Upper lobe of left lung (tissue), 4 donors: ENCODE measurements at regions not wholly inside any gene's neighbourhood (a gene's known extent, or its start where the extent isn't known, plus 50 kb on each side); places are given as distances from the start of the nearest gene placed in this dataset.

ENCODE experiments used
- EP300 ChIP-seq, 4 donors: sonication (generic); formaldehyde crosslinking; IDR thresholded peaks; one replicate each; pipeline ENCODE4 v1.5.1; 2017; ENCODE audit warnings: antibody characterized with exemption in 4 of 4, control low read depth in 2 of 4
- POLR2A ChIP-seq, 4 donors: fragments of 450-650 bp; IDR thresholded peaks; one replicate each; pipeline ENCODE4 v1.5.1; 2016 to 2017; ENCODE audit warnings: antibody characterized with exemption in 4 of 4, mild to moderate bottlenecking in 2 of 4
- POLR2AphosphoS5 ChIP-seq, 2 donors: sonication (generic); formaldehyde crosslinking; IDR thresholded peaks; one replicate each; pipeline ENCODE4 v1.5.1; 2017; ENCODE audit warnings: antibody characterized with exemption in 2 of 2
- TF ChIP-seq, protein P1 (sequence below), 6 experiments: fragments of 450-650 bp in 4 of 6; fragments of 200-600 bp in 2 of 6; sonication (generic) in 2 of 6; IDR thresholded peaks; one replicate each; pipeline ENCODE4 v1.5.1; 2016 to 2019; ENCODE audit warnings: antibody characterized with exemption in 6 of 6

DNA sequence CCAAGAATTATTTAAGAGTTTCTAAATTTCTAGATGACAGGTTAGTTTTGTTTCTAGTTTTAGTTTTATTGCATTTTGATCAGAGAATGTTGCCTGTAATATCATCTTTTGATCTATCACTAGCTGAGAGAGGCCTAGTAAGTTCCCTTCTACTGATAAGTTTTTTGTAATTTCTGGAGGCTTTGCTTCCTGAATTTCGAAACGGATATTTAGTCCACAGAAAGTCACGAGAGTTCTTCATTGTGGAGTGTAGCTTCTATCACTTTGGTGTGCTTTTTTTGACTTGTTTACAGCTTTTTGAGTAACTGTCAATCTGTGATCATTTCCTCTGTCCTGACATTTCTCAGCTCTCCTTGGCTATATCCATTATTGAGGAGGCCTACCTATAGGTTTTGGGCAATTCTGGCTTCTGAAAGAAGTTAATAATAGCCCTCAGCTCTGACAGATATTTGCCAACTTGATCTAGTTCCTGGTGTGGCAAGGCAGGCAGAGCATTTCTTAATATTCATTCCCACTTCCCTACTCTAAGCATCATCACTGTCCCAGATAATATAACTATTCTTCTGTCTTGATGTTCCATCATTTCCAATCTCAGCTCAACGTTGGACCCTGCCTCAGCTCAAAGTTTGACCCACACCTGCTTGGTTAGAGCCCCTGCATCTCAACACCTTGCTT lies 171.3 kb downstream of the BLID start:
- TF ChIP-seq POLR2A (IDR thresholded peaks at IDR 0.05) (no peak), POLR2AphosphoS5 (IDR thresholded peaks at IDR 0.05) (no peak), EP300 (IDR thresholded peaks at IDR 0.05) (no peak)
- TF ChIP-seq, protein P1, sequence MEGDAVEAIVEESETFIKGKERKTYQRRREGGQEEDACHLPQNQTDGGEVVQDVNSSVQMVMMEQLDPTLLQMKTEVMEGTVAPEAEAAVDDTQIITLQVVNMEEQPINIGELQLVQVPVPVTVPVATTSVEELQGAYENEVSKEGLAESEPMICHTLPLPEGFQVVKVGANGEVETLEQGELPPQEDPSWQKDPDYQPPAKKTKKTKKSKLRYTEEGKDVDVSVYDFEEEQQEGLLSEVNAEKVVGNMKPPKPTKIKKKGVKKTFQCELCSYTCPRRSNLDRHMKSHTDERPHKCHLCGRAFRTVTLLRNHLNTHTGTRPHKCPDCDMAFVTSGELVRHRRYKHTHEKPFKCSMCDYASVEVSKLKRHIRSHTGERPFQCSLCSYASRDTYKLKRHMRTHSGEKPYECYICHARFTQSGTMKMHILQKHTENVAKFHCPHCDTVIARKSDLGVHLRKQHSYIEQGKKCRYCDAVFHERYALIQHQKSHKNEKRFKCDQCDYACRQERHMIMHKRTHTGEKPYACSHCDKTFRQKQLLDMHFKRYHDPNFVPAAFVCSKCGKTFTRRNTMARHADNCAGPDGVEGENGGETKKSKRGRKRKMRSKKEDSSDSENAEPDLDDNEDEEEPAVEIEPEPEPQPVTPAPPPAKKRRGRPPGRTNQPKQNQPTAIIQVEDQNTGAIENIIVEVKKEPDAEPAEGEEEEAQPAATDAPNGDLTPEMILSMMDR (IDR thresholded peaks at IDR 0.05) = no peak
